Panc1 (cell line): ENCODE measurements at regions not wholly inside any gene's neighbourhood (a gene's known extent, or its start where the extent isn't known, plus 50 kb on each side); places are given as distances from the start of the nearest gene placed in this dataset.

Source experiments
- ATAC-seq: fragments of 200-7000 bp; cut with Tn5 transposase; 2 replicates; pipeline ENCODE4 v1.9.1; 2020; ENCODE audit warnings: mild to moderate bottlenecking, moderate library complexity
- BruUV-seq: library from RNA; stranded (reverse); fragments of 400-500 nt; replicated peaks from 2 replicates; lab custom pipeline; 2021; lab: Mats Ljungman, UMichigan
- CTCF ChIA-PET: fragments of 300-600 bp; sonication (Branson Sonifier 250); formaldehyde crosslinking; loops from one replicate; lab custom pipeline; 2022; ENCODE audit warnings: antibody characterized with exemption; lab: Charles Lee
- POLR2A ChIA-PET: fragments of 300-600 bp; sonication (Branson Sonifier 250); formaldehyde crosslinking; loops from one replicate; lab custom pipeline; 2022; ENCODE audit warnings: antibody characterized with exemption; lab: Charles Lee
- DNase-seq: peaks from one replicate; pipeline ENCODE4 v3.0.0-alpha.2; 2010; ENCODE audit warnings: low read depth, low spot score
- H3K27ac ChIP-seq: 2 replicates; pipeline ENCODE4 v1.5.1; 2011; ENCODE audit warnings: mild to moderate bottlenecking, low read length, inconsistent platforms
- H3K27me3 ChIP-seq: fragments of 200-500 bp; sonication (Bioruptor generic); 2 replicates; pipeline ENCODE4 v1.6.0; 2014; ENCODE audit warnings: low read length, inconsistent platforms; ENCODE audit not compliant: control insufficient read depth, insufficient read depth
- H3K36me3 ChIP-seq: fragments of 200-500 bp; sonication (Bioruptor generic); 2 replicates; pipeline ENCODE4 v1.5.1; 2014; ENCODE audit warnings: inconsistent platforms, mild to moderate bottlenecking, low read length, moderate library complexity; ENCODE audit not compliant: control insufficient read depth, insufficient read depth
- H3K4me1 ChIP-seq: 2 replicates; pipeline ENCODE4 v1.5.1; 2011; ENCODE audit warnings: inconsistent platforms, mild to moderate bottlenecking, low read length, moderate library complexity; ENCODE audit not compliant: control insufficient read depth, insufficient read depth
- H3K4me3 ChIP-seq, 2 experiments: 2 replicates each; pipeline ENCODE4 v1.5.1; 2011 to 2012; ENCODE audit warnings: low read depth in 2 of 2, low read length in 2 of 2, mild to moderate bottlenecking in 2 of 2, inconsistent platforms in 1 of 2, moderate library complexity in 1 of 2
- H3K9me3 ChIP-seq: fragments of 200-500 bp; sonication (Bioruptor generic); 2 replicates; pipeline ENCODE4 v1.5.1; 2014; ENCODE audit warnings: low read depth, mild to moderate bottlenecking, inconsistent platforms, low read length, moderate library complexity; ENCODE audit not compliant: control insufficient read depth, insufficient read depth
- CTCF ChIP-seq: fragments of 450-650 bp; IDR thresholded peaks from 2 replicates; pipeline ENCODE4 v1.5.1; 2017; ENCODE audit warnings: mild to moderate bottlenecking
- POLR2AphosphoS5 ChIP-seq: IDR thresholded peaks from 2 replicates; pipeline ENCODE4 v1.6.1; 2012; ENCODE audit warnings: mild to moderate bottlenecking, low read depth, low read length, moderate library complexity
- SIN3A ChIP-seq: IDR thresholded peaks from 2 replicates; pipeline ENCODE4 v1.6.1; 2012; ENCODE audit warnings: low read depth, mild to moderate bottlenecking, low read length, moderate library complexity, borderline replicate concordance; ENCODE audit not compliant: insufficient read depth
- TCF7L2 ChIP-seq: IDR thresholded peaks from 2 replicates; pipeline ENCODE4 v1.6.1; 2011; ENCODE audit warnings: mild to moderate bottlenecking, low read depth, low read length, inconsistent platforms
- in situ Hi-C: cut with HindIII; loops from 2 replicates; pipeline ENCODE4 v1.10.0; 2016; ENCODE audit warnings: low sequenced_read_pairs, low pct_unique_long_range_greater_than_20kb
- intact Hi-C: fragments of 100-400 bp; cut with micrococcal nuclease; formaldehyde crosslinking; loops from one replicate; pipeline ENCODE4 v1.10.0; 2022; ENCODE audit not compliant: unreplicated experiment
- TF ChIP-seq, protein P1 (sequence below), 2 experiments: IDR thresholded peaks; 2 replicates each; pipeline ENCODE4 v1.6.1; 2011 to 2012; ENCODE audit warnings: low read depth in 2 of 2, control low read depth in 1 of 2, low read length in 1 of 2, mild to moderate bottlenecking in 1 of 2, moderate library complexity in 1 of 2; ENCODE audit not compliant: insufficient read depth in 1 of 2

DNA sequence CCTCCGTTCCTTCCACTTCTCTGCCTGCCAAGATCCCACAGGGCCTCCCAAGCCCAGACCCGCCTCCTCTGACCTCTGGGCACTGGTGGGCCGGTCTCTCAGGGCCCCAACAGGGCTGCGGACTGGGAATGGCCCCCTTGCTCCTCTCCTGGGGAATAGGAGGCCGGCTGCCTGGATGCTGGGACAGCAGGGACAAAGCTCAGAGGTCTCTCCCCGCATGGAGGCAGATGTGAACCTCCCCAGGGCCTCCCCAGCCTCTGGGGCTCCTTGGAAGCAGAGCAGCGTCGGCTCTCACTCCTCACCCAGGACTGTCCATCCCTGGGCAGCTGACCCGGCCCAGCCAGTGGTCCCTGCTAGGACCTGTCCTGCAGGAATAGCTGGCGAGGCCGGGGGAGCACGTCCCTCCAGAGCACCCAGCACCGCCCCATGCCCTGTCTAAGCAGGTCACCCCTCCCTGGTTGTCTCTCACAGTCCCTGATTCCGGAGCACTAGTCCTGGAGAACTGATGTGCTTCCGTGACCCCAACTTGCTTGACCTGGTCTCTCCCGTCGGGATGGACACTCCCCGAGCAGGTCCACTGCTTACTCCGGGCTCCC, 85.8 kb downstream of the RTL6 start:
- Histone ChIP-seq H3K4me1 (no peaks in the 10 kb centered on the region), H3K36me3 (no peaks in the 10 kb centered on the region), H3K9me3 (no peaks in the 10 kb centered on the region), H3K27ac (no peak overlapping the region), H3K27me3 (no peaks in the 10 kb centered on the region; the same call in 1 of the 2 replicates), H3K4me3 (no peak overlapping the region)
- ChIA-PET POLR2A (no interaction called here), CTCF (no interaction called here)
- DNase-seq: no peak
- no TSS peak for BruUV-seq
- intact Hi-C loops (no loop called here), in situ Hi-C loops (no loop called here)
- TF ChIP-seq POLR2AphosphoS5 (no peak), CTCF (no peak), SIN3A (no peak), TCF7L2 (no peak)
- TF ChIP-seq, protein P1, sequence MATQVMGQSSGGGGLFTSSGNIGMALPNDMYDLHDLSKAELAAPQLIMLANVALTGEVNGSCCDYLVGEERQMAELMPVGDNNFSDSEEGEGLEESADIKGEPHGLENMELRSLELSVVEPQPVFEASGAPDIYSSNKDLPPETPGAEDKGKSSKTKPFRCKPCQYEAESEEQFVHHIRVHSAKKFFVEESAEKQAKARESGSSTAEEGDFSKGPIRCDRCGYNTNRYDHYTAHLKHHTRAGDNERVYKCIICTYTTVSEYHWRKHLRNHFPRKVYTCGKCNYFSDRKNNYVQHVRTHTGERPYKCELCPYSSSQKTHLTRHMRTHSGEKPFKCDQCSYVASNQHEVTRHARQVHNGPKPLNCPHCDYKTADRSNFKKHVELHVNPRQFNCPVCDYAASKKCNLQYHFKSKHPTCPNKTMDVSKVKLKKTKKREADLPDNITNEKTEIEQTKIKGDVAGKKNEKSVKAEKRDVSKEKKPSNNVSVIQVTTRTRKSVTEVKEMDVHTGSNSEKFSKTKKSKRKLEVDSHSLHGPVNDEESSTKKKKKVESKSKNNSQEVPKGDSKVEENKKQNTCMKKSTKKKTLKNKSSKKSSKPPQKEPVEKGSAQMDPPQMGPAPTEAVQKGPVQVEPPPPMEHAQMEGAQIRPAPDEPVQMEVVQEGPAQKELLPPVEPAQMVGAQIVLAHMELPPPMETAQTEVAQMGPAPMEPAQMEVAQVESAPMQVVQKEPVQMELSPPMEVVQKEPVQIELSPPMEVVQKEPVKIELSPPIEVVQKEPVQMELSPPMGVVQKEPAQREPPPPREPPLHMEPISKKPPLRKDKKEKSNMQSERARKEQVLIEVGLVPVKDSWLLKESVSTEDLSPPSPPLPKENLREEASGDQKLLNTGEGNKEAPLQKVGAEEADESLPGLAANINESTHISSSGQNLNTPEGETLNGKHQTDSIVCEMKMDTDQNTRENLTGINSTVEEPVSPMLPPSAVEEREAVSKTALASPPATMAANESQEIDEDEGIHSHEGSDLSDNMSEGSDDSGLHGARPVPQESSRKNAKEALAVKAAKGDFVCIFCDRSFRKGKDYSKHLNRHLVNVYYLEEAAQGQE (IDR thresholded peaks at IDR 0.05; ENCODE audit: insufficient read depth in 1 of 2, low read depth in 2 of 2, low read length in 1 of 2): no peak
- no peak for ATAC-seq

DNA sequence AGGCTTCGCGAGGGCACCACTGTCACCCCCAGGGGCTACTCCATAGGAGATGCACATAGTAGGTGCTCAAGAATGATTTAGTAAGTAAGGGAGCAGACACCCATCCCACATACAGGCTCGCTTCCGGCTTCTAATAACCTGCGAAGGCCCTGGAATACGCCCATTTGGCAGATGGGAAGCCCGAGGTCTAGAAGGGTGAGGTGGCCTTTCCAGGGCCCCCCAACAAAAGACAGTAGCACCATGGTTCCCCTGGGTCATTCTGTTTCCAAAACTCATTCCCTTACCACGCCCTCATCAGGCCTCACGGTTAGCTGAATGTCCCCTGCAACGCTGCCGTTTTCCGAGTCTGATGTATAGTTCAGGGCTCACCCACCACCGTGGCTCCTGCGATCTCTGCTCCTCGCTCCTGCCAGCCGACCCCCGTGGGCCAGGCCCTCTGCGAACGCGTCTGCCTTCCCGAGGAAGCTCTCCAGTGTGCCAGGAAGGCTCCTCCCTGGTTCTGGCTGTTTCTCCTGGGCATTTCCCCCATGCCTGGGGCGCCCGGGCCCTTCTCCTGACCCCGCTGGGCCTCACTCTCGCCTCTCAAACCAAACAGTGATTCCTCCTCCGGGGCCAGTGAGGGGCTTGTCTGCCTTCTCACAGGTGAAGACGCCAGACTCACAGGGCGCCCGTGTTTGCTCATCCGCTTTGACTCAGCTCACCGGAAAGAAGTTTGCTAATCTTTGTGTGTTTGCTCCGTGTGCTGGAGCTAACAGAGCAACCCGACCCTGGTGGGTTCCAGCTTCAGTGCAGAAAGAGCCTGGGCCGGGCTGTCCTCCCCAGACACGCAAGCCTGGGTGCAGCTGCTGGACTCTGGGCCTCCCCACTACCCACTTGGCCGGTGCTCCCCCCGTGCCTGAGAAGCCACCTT, 86.6 kb downstream of the RTL6 start:
- ATAC-seq: no peak

More for the DNA sequence above, 86.6 kb downstream of the RTL6 start:
- intact Hi-C loops (no loop called here), in situ Hi-C loops (no loop called here)
- CTCF ChIA-PET: no interaction called here
- Histone ChIP-seq H3K27ac (no peak overlapping the region), H3K27me3 (no peaks in the 10 kb centered on the region; the same call in 1 of the 2 replicates), H3K4me1 (no peaks in the 10 kb centered on the region), H3K36me3 (no peaks in the 10 kb centered on the region), H3K9me3 (no peaks in the 10 kb centered on the region), H3K4me3 (no peak overlapping the region)
- BruUV-seq: no TSS peak
- POLR2A ChIA-PET: no interaction called here
- TF ChIP-seq POLR2AphosphoS5: no peak
- TF ChIP-seq, protein P1 (IDR thresholded peaks at IDR 0.05; ENCODE audit: insufficient read depth in 1 of 2, low read depth in 2 of 2, low read length in 1 of 2): no peak
- DNase-seq: no peak
